NCI-H2107 treated with DMSO at 0.1 percent for 48 hours (cell line): ENCODE measurements at regions not wholly inside any gene's neighbourhood (a gene's known extent, or its start where the extent isn't known, plus 50 kb on each side); places are given as distances from the start of the nearest gene placed in this dataset.
"Not testable (repeated sequence)": the region's sequence is repeated elsewhere in the genome, so short reads cannot be mapped to it uniquely, and the experiment has no call there.

Source experiments
- DNase-seq: peaks from one replicate; lab custom pipeline; 2025; ENCODE audit not compliant: unreplicated experiment; lab: John Stamatoyannopoulos, UW

GRCh38 chr3:87733671-87734367 lies 325.0 kb downstream of the CGGBP1 start:
- DNase-seq, result no peak

DNA sequence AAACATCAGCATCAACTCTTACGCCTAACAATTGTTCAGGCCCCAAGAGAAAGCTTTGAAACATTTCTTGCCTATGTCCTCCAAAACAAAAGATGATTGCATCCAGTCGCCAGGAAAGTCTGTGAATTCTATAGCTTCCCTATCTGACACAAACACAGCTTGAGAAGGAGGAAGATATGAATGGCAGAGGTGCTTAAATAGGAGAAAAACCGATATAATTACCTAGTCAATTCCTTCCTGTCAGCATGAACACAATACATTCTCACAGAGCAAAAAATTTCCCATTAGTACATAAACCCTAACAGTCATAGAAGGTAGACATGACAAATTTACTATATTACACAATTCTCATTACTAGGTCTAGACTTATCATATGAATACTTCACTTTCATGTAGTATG lies 326.5 kb downstream of the CGGBP1 start:
- no peak for DNase-seq

DNA sequence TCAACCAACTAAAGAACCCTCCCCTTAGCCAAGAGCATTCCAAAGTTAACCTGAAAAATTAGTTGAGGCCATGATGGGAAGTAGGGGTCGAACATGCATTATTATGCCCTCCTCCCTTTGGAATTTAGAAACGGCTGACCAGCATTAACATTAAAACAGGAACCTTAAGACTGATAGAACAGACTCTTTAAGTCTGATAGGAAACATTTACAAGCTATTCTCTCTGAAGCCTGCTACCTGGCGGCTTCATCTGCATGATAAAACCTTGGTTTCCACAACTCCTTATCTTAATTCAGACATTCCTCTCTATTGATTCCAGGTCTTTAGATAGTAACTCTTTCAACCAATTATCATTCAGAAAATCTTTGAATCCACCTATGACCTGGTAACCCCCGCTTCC lies 331.0 kb downstream of the CGGBP1 start:
- no peak for DNase-seq

DNA sequence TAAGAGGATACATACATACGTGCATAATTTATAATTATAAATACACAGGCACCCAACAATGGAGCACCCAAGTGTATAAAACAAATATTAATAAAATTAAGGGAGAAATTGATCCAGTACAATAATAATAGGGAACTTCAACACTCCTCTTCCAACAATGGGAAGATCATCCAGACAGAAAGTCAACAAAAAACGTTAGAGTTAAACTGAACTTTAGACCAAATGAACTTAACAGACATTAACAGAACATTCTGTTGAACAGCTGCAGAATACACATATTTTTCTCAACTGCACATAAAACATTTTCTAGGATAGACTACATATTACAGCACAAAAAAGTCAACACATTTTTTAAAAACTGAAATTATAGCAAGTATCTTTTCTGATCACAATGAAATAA lies 339.7 kb downstream of the CGGBP1 start:
- no peak for DNase-seq

DNA sequence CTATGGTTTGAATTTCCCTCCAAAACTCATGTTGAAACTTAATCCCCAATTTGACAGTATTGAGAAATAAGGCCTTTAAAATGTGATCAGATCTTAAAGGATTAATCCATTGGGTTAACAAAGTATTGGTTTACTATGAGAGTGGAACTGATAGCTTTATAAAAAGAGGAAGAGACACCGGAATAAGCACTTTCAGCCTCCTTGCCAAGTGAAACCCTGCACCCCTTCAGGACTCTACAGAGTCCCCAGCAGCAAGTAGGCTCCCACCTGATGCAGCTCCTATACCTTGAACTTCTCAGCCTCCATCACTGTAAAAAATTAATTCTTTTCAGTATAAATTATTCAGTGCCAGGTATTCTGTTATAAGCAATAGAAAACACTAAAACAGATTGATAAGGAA lies 348.3 kb downstream of the CGGBP1 start:
- no peak for DNase-seq

DNA sequence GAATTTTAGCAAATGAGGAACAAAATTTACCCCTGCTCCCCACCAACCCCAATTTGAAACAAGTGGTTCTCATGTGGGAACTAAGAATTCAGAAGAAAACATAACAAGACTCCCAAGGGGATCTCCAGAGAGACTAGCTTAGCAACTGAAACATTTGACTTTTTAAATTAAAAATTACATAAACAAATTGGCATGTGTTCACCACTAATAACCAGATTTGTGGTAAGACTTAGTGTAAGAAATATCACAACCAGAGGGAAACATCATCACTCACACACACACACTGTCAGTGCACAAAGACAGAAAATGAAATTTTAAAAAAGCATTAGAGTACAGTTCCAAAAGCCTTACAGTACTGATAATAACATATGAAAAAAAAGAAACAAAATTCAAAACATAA lies 348.8 kb downstream of the CGGBP1 start:
- DNase-seq, result no peak

GRCh38 chr3:87706176-87706575 lies 352.6 kb downstream of the CGGBP1 start:
- DNase-seq, result no peak

GRCh38 chr3:87702600-87702999 lies 356.2 kb downstream of the CGGBP1 start:
- no peak for DNase-seq

DNA sequence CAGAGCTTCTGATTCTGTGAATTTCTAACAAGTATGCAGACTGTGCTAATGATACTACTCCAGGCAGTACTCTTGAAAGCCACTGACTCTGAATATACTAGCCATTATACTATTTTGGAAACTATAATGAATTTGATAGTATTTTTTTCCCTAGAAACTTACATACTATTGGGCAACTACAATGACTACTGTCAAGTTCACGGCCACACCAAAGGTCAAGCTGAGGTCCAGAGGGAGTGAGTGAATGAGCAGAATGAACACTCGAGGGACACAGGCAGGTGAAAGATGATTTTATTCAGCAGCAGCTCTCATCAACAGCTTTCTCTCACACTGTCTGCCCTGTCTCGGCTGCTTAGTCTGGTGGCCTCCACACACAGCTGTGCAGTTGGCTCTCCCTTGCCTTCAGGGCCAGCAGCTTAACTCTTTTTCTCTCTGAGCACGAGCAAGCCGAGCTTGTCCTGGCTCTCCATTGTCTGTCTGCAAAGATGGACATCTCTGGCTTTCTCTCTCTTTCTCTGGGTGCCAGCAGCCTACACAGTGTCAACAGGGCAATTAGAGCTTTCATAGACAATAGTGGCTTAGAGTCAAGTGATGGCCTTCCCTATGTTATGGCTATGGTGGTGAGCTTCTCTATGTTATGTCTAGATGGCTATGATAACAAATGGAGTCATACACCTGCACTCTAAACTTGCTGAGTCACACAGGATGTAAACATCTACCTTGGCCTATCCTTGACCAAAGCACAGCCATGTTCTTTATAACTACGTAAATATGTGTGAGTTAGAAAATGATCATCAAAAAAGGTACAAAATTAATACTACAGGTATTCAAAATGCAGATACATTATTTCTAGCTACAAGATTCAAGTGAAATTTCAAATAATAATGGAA lies 362.4 kb downstream of the CGGBP1 start:
- DNase-seq, result no peak

DNA sequence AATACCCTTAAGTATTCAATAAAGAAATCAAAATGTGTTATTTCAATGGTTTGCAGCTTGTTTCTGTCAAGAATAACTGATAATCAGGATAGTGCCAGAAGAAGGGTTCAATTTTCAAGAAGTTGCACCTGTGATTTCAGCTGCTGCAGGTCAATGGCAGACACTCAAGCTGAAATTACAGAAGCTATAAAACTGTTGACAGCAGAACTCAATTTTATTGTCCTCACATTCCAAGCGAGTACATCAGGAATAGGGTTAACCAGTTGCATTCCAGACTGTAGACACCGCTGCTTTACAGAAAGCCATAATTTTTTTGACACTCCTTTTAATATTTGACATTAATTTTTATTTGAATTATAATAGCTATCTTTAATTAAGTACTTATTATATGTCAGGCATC lies 364.1 kb downstream of the CGGBP1 start:
- DNase-seq, result no peak

DNA sequence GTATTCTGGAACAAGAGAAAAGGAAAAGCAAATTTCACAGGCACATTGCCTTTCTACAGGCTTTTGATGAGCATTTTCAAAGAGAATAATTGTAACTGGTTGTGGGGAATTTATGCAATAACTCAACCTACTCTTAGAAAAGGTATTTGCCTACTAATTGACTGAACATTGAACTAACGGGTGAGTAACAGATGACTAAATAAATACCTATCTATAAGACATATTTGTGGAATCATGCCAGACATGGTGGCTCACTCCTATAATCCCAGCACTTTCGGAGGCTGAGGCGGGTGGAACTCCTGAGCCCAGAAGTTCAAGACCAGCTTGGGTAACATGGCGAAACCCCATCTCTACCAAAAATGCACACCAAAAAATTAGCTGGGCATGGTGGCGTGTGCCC lies 367.7 kb downstream of the CGGBP1 start:
- no peak for DNase-seq

- not testable (repeated sequence) for DNase-seq
Measured at GRCh38 chr3:87678984-87679660, 379.7 kb downstream of the CGGBP1 start.

DNA sequence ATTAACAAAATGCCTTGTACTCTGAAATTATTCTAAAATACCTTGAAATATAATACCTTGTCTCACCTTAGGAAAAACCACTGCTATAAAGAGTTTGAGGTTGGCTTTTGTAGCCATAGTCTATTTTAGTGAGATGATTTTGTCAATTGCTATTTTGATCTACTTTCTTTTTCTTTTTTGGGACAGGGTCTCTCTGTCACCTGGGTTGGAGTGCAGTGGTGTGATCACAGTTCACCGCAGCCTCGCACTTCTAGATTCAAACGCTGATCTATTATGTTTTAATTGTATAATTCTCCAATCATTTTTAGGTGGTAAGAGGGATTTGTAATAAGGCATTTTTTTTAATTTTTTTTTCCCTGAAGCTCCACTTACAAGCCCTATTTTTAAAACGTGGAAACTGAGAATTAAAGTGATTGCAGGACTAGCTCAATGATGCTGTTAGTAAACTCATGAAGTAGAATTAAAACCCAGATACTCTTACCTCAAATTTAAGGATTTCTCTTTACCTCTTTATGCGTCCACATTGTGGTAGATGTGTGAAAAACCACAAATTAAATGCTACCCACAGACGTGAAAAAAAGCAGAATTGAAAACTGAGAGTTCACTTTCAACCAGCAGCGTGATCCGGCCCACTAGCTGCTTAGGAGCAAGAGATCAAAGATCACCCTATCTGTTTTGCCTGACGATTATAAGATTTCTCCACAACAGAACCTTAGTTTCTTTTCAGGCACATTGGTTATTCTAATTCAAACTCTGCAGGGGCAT lies 384.2 kb downstream of the CGGBP1 start:
- no peak for DNase-seq

GRCh38 chr3:87673132-87673531 lies 385.7 kb downstream of the CGGBP1 start:
- no peak for DNase-seq

- DNase-seq, result no peak
Measured at GRCh38 chr3:87654184-87654583, 377.8 kb upstream of the POU1F1 start.

DNA sequence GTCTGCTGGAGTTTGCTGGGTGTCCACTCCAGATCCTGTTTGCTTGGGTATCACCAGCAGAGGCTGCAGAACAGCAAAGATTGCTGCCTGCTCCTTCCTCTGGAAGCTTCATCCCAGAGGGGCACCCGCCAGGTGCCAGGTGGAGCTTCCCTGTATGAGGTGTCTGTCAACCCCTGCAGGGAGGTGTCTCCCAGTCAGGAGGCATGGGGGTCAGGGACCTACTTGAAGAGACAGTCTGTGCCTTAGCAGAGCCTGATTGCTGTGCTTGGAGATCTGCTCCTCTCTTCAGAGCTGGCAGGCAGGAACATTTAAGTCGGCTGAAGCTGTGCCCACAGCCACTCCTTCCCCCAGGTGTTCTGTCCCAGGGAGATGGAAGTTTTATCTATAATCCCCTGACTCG lies 376.8 kb upstream of the POU1F1 start:
- not testable (repeated sequence) for DNase-seq

DNA sequence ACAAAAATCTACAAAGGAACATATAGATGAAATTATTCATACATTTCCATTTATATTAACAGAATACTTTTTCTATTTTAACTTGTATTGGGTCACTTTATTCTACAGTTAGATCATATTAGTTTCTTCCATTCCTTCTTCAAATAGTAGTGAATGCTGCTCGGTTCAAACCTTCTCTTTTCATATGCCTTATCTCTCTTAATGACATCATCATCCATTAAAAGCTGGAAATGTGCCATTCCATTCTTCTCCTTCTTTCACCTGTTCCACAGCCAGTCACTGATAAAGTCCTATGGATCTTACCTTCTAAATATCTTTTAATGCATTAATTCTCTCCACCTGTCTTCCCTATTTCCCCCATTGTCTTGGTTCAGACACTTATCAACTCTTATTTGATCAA lies 358.0 kb upstream of the POU1F1 start:
- no peak for DNase-seq

DNA sequence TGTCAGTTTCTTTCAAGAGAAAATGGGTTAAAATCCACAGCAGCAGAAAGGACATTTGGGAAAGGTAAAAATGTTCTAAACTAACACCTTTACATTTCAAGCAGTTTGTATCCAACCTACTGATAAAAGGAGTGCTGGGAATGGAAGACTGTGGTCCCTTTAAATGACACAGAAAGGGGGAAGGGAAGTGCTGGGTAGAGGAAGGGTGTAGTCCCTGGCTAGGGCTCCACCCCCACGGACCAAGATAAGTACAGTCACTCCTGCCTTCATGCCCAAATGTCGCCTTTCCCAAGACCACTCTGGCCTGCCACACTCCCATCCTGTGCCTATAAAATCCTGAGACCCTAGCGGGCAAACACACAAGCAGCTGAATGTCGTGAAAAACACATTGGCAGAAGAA lies 350.9 kb upstream of the POU1F1 start:
- DNase-seq, result no peak

- DNase-seq, result no peak
Measured at GRCh38 chr3:87626546-87626945, 350.2 kb upstream of the POU1F1 start.

- DNase-seq, result no peak
Measured at GRCh38 chr3:87625876-87626275, 349.5 kb upstream of the POU1F1 start.

DNA sequence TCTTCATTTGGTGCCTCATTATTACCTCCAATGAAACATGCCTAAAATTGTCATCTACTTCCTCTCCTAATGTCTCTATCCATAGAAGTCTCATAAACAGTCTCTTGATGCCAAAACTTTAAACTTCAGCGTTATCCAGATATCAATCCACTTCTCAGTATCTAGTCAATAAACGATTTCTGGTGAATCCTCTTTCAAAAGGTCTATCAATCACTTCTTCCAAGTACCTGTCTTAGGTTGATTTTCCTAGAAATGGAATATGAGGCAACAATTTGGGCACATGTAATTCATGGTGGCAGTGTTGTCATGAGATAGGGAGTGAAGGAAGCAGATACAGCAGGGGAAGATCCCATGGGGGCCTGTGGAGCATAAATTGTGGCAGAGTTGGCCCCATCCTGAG lies 348.5 kb upstream of the POU1F1 start:
- DNase-seq, result no peak
